GM12872 (cell line): ENCODE measurements at regions not wholly inside any gene's neighbourhood (a gene's known extent, or its start where the extent isn't known, plus 50 kb on each side); places are given as distances from the start of the nearest gene placed in this dataset.

ENCODE experiments used
- CTCF ChIP-seq: IDR thresholded peaks from 3 replicates; pipeline ENCODE4 v1.5.1; 2011; ENCODE audit warnings: low read depth, mild to moderate bottlenecking, low read length, moderate library complexity; ENCODE audit not compliant: insufficient read depth

DNA sequence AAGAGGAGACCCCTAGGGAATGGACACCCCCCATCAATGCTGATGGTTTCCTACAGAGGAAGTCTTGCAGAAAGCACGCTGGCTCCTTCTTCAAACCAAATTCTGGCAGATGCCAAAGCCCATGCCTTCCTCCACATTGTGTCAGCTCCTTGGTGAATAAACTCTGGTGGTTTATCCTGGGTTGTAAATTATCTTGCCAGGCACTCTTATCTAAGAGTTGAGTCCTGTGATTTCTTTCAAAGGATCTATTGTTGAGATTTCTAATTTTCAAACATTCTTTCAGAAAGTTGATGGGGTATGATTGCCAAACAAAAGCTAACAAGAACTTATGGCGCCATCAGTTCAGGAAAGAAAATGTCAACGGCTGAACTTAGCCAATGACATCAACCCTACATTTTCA lies 160.4 kb downstream of the NSG2 start:
- no peak for TF ChIP-seq CTCF

GRCh38 chr5:174210596-174211276 lies 165.2 kb downstream of the NSG2 start:
- no peak for TF ChIP-seq CTCF

DNA sequence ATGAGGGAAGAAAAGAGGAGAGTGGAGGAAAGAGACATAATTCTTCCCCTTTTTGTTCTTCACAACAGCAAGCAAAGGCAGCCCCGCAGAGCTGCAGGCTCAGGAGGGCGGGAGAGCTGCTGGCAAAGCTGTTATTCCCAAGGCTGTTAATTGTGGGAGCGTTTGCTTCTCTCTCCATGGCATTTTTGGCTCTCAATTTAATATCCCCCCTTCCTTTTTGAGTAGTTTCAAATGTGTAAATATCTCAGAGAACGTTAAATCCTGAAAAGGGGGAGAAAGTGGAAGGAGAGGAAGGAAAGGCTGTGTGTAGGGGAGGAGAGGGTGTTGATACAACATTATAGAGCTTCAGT lies 165.7 kb downstream of the NSG2 start:
- TF ChIP-seq CTCF = no peak

GRCh38 chr5:174217527-174217926 lies 172.0 kb downstream of the NSG2 start:
- TF ChIP-seq CTCF = no peak

DNA sequence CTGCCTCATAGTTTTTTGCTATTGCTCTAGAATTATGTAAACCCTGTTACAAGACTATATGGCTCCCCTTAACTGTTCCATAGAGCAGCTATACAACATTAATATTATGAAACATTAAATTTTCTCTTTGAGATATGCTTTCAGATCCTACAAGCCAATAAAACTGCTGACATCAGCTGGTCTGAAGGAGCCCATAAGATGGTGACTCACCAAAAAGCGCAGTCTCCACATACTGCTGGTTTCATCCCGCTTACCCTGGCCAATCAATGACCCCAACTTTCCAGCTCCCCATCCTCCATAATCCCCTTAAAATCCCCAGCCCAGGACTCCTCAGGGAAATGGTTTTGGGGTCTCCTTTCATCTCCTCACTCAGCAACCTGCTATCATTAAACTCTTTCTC lies 172.7 kb downstream of the NSG2 start:
- TF ChIP-seq CTCF = no peak

DNA sequence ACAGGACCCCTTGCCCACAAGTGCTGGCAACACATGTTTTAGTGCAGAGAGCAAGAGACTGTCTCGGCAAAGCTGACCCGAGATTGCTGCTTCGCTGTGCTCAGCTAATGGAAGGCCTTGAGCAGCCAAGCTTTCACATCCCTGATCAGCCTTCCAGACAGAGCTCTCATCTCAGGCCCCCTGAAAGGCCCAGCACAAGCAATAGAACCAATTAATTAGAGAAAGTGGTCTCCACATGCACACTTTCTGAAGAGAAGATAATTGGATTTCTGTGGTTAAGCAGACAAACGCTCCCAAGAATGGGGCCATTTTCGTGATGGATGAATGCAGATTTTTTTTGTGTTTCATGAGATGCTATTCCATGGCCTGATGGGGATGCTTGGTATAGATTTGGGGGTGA lies 174.9 kb downstream of the NSG2 start:
- no peak for TF ChIP-seq CTCF

DNA sequence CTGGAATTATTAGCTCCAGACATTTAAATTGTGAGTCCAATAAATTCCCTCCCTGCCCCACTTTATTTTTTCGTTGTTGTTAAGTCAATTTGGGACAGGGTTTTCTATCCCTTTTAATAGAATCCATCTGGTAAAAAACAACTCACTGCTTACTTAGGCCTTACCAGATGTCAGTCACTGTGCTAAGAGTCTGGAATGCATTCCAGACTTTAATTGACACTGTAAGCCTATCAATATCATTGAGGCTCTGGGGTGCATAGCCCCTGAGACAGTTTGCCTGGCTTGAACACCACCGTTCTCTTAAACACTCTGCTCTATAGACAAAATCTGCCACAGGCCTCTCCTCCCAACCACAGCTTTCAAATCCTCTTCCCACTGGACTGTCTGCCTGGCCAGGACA lies 175.9 kb downstream of the NSG2 start:
- no peak for TF ChIP-seq CTCF
